ENCODE measurements at regions not wholly inside any gene's neighbourhood (a gene's known extent, or its start where the extent isn't known, plus 50 kb on each side); places are given as distances from the start of the nearest gene placed in this dataset.

DNA sequence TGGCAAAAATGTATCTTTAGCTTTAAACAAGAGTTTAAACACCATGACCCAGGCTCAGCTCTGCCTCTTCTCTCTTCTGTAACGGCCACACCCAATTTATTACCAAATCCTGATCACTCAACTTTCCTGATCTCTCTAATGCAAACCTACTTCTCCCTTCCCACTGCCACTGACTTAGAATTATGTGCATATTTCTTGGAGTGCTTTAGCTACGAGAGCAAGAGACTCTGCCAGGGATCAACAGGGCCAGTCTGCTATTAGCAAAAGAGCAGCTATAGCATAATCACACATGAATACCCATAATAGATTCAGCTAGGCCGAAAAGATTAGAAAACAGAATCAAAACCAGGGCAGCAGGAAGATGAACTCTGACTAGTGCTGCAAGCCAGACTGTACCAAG, 215.5 kb downstream of the MRPL39 start:
- in situ Hi-C loops (cut with MboI), result no loop called here
- no peaks in the 10 kb centered on the region for H3K9me2 ChIP-seq (ENCODE audit: insufficient read depth)
- H2AFZ ChIP-seq, result no peak overlapping the region
- no peaks in the 10 kb centered on the region for H3K4me1 ChIP-seq (ENCODE audit: insufficient read depth)
- H3K36me3 ChIP-seq (ENCODE audit: low read depth), result no peaks in the 10 kb centered on the region
- H4K20me1 ChIP-seq (ENCODE audit: insufficient read depth), result no peaks in the 10 kb centered on the region
- no peak overlapping the region for H3K4me3 ChIP-seq
- H3K79me2 ChIP-seq (ENCODE audit: insufficient read depth), result no peaks in the 10 kb centered on the region
- DNase-seq, result no peak
- H3K4me2 ChIP-seq (ENCODE audit: unreplicated experiment), result no peak overlapping the region
- H3K9me3 ChIP-seq (ENCODE audit: low read depth), result no peaks in the 10 kb centered on the region
- H3K9ac ChIP-seq, result no peak overlapping the region
- no peak overlapping the region for H3K27ac ChIP-seq
- TF ChIP-seq EZH2 (IDR thresholded peaks at IDR 0.05; ENCODE audit: insufficient read depth, poor library complexity, severe bottlenecking) (no peak), EZH2phosphoT487 (IDR thresholded peaks at IDR 0.05; ENCODE audit: insufficient read depth, low read depth) (no peak)
- 57 to 64% methylated on average over 3 of the region's 3 CpGs for WGBS, 2 experiments (ENCODE audit: low coverage in 1 of 2, low lambda C conversion rate in 2 of 2, missing lambda C conversion rate in 2 of 2)
- H3F3A ChIP-seq (ENCODE audit: insufficient read depth), result no peaks in the 10 kb centered on the region
- H3K27me3 ChIP-seq (replicated peaks; ENCODE audit: insufficient read depth), result no peaks in the 10 kb centered on the region

DNA sequence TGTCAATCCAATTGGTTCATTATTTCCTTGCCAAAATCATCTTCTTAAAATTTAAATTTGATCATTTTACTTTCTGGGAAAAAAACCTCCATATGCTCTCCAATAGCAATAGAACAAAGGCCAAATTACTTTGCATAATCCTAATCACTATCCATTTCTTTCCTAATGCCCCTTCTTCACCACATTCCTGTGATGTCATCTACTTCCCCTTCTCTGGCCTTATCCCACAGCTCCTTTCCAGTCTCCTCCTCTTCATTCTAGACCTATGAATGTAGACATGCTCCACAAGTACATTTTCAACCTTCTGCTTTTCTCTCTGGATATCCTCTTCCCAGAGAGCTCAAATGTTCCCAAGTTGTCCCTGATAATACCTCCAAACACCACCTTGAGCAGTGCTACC, 216.6 kb downstream of the MRPL39 start:
- Histone ChIP-seq H4K20me1 (ENCODE audit: insufficient read depth) (no peaks in the 10 kb centered on the region), H3K79me2 (ENCODE audit: insufficient read depth) (no peaks in the 10 kb centered on the region), H3K9me2 (ENCODE audit: insufficient read depth) (no peaks in the 10 kb centered on the region), H3K27ac (no peak overlapping the region), H3K4me3 (no peak overlapping the region), H3K9ac (no peak overlapping the region), H3K4me2 (ENCODE audit: unreplicated experiment) (no peak overlapping the region), H3K9me3 (ENCODE audit: low read depth) (no peaks in the 10 kb centered on the region), H3K4me1 (ENCODE audit: insufficient read depth) (no peaks in the 10 kb centered on the region; the same call in 1 of the 2 replicates), H3K36me3 (ENCODE audit: low read depth) (no peaks in the 10 kb centered on the region), H2AFZ (no peak overlapping the region), H3F3A (ENCODE audit: insufficient read depth) (no peaks in the 10 kb centered on the region), H3K27me3 (replicated peaks; ENCODE audit: insufficient read depth) (no peaks in the 10 kb centered on the region)
- TF ChIP-seq EZH2 (IDR thresholded peaks at IDR 0.05; ENCODE audit: insufficient read depth, poor library complexity, severe bottlenecking), result no peak
- TF ChIP-seq EZH2phosphoT487 (IDR thresholded peaks at IDR 0.05; ENCODE audit: insufficient read depth, low read depth), result no peak
- no peak for DNase-seq
- in situ Hi-C loops (cut with MboI), result no loop called here

DNA sequence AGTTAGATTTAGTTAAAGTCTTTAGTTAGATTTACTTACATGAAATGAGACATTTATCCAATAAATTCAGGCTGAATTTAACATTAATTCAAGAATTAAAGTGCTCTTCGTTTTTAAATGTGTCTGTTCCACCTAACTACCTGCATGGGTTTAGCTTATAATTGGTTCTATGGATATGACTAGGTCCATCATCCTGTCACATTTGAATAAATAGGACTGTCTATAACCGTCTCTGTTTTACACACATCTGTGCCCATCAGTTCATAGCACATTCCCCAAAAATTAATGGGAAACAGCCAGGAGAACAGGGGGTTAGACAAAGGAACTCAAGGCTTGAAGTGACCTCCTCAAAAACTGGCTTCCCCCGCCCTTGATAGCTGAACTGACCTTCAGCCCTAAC, 219.6 kb downstream of the MRPL39 start:
- H3K9me2 ChIP-seq (ENCODE audit: insufficient read depth), result no peaks in the 10 kb centered on the region
- H3F3A ChIP-seq (ENCODE audit: insufficient read depth), result no peaks in the 10 kb centered on the region
- no peaks in the 10 kb centered on the region for H3K36me3 ChIP-seq (ENCODE audit: low read depth)
- H3K9ac ChIP-seq, result no peak overlapping the region
- H3K27me3 ChIP-seq (replicated peaks; ENCODE audit: insufficient read depth), result no peaks in the 10 kb centered on the region
- H3K4me2 ChIP-seq (ENCODE audit: unreplicated experiment), result no peak overlapping the region
- 62 to 68% methylated on average over 3 of the region's 3 CpGs for WGBS, 2 experiments (ENCODE audit: low coverage in 1 of 2, low lambda C conversion rate in 2 of 2, missing lambda C conversion rate in 2 of 2)
- no peak overlapping the region for H3K4me3 ChIP-seq
- TF ChIP-seq EZH2 (IDR thresholded peaks at IDR 0.05; ENCODE audit: insufficient read depth, poor library complexity, severe bottlenecking) (no peak), EZH2phosphoT487 (IDR thresholded peaks at IDR 0.05; ENCODE audit: insufficient read depth, low read depth) (no peak)
- no peaks in the 10 kb centered on the region for H3K79me2 ChIP-seq (ENCODE audit: insufficient read depth)
- no peak overlapping the region for H2AFZ ChIP-seq
- H3K27ac ChIP-seq, result no peak overlapping the region
- H3K4me1 ChIP-seq (ENCODE audit: insufficient read depth), result no peaks in the 10 kb centered on the region; the same call in 1 of the 2 replicates
- no peak for DNase-seq
- no peaks in the 10 kb centered on the region for H3K9me3 ChIP-seq (ENCODE audit: low read depth)
- H4K20me1 ChIP-seq (ENCODE audit: insufficient read depth), result no peaks in the 10 kb centered on the region
- in situ Hi-C loops (cut with MboI), result loop anchor here (10.0 kb wide), 1 partner anchor 103 kb away; no protein-coding TSS in a partner anchor

DNA sequence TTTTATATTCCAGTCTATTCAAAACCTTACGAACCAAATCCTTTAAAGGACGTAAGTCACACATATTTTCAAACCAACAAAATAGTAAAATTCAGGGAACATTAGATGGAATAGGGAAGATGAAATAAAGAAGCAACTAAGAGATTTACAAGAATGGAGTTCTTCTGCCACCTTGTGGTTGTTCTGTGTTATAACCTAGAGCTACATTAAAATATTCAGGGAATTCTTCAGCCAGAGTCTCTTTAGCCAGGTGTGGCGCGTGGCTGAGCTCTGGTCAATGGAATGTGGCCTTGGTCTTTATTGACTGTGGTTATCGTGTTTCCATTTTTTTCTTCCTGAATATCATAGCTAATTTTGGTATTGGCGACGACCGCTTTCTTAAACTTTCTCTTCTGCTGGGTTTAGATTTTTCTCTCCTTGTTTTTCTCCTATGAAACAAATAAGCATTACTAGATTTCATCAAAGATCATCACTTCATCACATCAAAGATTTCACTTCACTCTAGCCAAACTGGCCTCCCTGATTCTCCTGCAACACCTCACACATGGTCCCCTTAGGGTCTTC, 221.3 kb downstream of the MRPL39 start:
- Histone ChIP-seq H3K4me1 (ENCODE audit: insufficient read depth) (no peaks in the 10 kb centered on the region; the same call in 1 of the 2 replicates), H3K9me3 (ENCODE audit: low read depth) (no peaks in the 10 kb centered on the region), H2AFZ (peak overlapping the region; percentile 51), H3K27ac (no peak overlapping the region), H3F3A (ENCODE audit: insufficient read depth) (no peaks in the 10 kb centered on the region), H3K4me2 (ENCODE audit: unreplicated experiment) (no peak overlapping the region), H3K9me2 (ENCODE audit: insufficient read depth) (no peaks in the 10 kb centered on the region), H3K27me3 (replicated peaks; ENCODE audit: insufficient read depth) (no peaks in the 10 kb centered on the region), H4K20me1 (ENCODE audit: insufficient read depth) (no peaks in the 10 kb centered on the region), H3K4me3 (no peak overlapping the region), H3K9ac (no peak overlapping the region), H3K79me2 (ENCODE audit: insufficient read depth) (no peaks in the 10 kb centered on the region), H3K36me3 (ENCODE audit: low read depth) (no peaks in the 10 kb centered on the region)
- TF ChIP-seq EZH2phosphoT487 (IDR thresholded peaks at IDR 0.05; ENCODE audit: insufficient read depth, low read depth), result no peak
- TF ChIP-seq EZH2 (IDR thresholded peaks at IDR 0.05; ENCODE audit: insufficient read depth, poor library complexity, severe bottlenecking), result no peak
- WGBS, 2 experiments (ENCODE audit: low coverage in 1 of 2, low lambda C conversion rate in 2 of 2, missing lambda C conversion rate in 2 of 2), result 15 to 18% methylated on average over 8 of the region's 8 CpGs
- peak; percentile 59 for DNase-seq
- in situ Hi-C loops (cut with MboI), result loop anchor here (10.0 kb wide), 1 partner anchor 101 kb away; no protein-coding TSS in a partner anchor

DNA sequence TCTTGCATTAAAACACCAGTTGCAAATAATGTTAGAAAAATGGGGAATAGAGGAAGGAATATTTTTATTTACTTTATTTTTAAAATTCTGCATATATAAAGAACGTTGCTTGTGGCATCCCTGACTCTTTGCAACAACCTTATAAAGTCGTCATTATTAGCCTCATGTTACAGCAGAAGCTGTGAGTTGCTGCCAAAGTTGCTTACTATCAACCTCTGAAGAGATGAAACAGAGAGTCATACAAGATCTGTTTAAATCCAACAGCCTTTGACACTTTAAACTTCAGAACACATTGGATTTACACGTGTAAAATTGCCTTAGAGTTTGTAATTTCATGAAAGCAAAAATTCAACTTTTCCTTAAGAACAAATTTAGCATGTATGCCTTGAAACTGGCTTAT, 221.9 kb downstream of the MRPL39 start:
- in situ Hi-C loops (cut with MboI), result loop anchor here (10.0 kb wide), 1 partner anchor 101 kb away; no protein-coding TSS in a partner anchor
- Histone ChIP-seq H4K20me1 (ENCODE audit: insufficient read depth) (no peaks in the 10 kb centered on the region), H3K9ac (no peak overlapping the region), H3K4me1 (ENCODE audit: insufficient read depth) (no peaks in the 10 kb centered on the region; the same call in 1 of the 2 replicates), H3K4me2 (ENCODE audit: unreplicated experiment) (no peak overlapping the region), H3K79me2 (ENCODE audit: insufficient read depth) (no peaks in the 10 kb centered on the region), H3K4me3 (no peak overlapping the region), H2AFZ (peak overlapping the region; percentile 51), H3K27me3 (replicated peaks; ENCODE audit: insufficient read depth) (no peaks in the 10 kb centered on the region), H3K9me2 (ENCODE audit: insufficient read depth) (no peaks in the 10 kb centered on the region), H3K36me3 (ENCODE audit: low read depth) (no peaks in the 10 kb centered on the region), H3K27ac (no peak overlapping the region), H3F3A (ENCODE audit: insufficient read depth) (no peaks in the 10 kb centered on the region), H3K9me3 (ENCODE audit: low read depth) (no peaks in the 10 kb centered on the region)
- no peak for TF ChIP-seq EZH2 (IDR thresholded peaks at IDR 0.05; ENCODE audit: insufficient read depth, poor library complexity, severe bottlenecking)
- no peak for TF ChIP-seq EZH2phosphoT487 (IDR thresholded peaks at IDR 0.05; ENCODE audit: insufficient read depth, low read depth)
- DNase-seq, result no peak
- 61 to 69% methylated on average over 3 of the region's 3 CpGs for WGBS, 2 experiments (ENCODE audit: low coverage in 1 of 2, low lambda C conversion rate in 2 of 2, missing lambda C conversion rate in 2 of 2)

Data from GM23248 (cell line).